GM21423 (cell line): ENCODE measurements at regions not wholly inside any gene's neighbourhood (a gene's known extent, or its start where the extent isn't known, plus 50 kb on each side); places are given as distances from the start of the nearest gene placed in this dataset.
A peak's percentile ranks its signal among the peaks of the same experiment; 100 is the strongest.

ENCODE experiments used
- ATAC-seq: cut with Tn5 transposase; IDR thresholded peaks from one replicate; pipeline ENCODE4 v1.9.1; 2021; ENCODE audit warnings: mild to moderate bottlenecking, moderate library complexity; ENCODE audit not compliant: unreplicated experiment

DNA sequence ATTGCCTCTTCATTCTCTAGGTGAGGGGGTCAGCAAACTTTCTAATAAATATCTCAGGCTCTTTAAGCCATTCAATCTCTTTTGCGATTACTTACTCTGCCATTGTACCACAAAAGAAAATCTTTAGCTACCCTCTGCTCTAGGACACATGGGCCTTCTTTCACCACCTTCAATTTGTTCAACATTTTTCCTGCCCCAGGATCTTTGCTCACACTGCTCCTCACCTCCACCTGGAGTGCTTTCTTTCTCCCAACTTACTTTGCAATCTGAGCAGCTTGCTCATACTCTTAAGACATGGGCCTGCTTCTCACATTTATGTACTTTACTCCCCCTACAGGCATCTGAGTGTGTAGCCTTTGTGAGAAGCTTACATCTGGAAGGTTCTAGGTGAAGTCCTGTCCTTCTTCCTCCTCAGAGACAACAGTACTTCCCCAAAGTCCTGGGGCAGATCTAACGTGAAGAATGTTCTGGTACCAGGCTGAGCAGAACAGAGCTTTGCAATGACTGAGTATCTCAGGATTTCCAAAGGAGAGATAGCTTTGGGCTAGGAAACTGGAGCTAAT is 55.0 kb upstream of the PRDM5 start:
- ATAC-seq = peak; percentile 81

DNA sequence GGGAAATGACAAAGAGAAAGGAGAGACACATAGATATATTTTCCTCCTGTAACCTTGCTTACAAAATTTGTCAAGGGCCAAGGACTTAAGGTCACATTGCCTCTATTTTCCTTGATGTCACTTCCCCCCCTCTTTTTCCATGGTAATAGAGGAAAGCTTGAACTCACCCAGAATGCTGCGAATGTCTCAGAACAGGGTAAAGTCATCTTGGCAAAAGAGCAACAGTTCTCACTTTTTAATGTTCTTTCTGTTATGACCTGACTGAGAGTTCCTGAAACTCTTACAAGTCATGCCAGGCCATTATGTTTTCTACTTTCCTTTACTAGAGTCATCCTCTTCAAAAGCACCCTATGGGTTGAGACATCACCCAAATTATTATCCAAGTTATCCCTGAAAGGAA is 50.7 kb upstream of the PRDM5 start:
- ATAC-seq = no peak
